ENCODE measurements at regions not wholly inside any gene's neighbourhood (a gene's known extent, or its start where the extent isn't known, plus 50 kb on each side); places are given as distances from the start of the nearest gene placed in this dataset.

GRCh38 chr3:117705011-117705410, 995.4 kb downstream of the TUSC7 start:
- Histone ChIP-seq H3K4me2 (ENCODE audit: insufficient read depth, low read length, poor library complexity, severe bottlenecking) (no peak overlapping the region), H2BK15ac (ENCODE audit: low read length) (no peak overlapping the region), H3K36me3 (replicated peaks in 1 of 2; ENCODE audit: control insufficient read depth in 2 of 2, insufficient read depth in 2 of 2, low read length in 2 of 2) (no peaks in the 10 kb centered on the region), H2BK120ac (ENCODE audit: low read depth, low read length) (no peak overlapping the region), H3K4ac (ENCODE audit: low read length) (no peak overlapping the region), H4K8ac (ENCODE audit: low read depth, low read length) (no peak overlapping the region), H2AK5ac (ENCODE audit: low read depth, low read length) (no peak overlapping the region), H3K79me1 (ENCODE audit: low read depth, low read length) (no peaks in the 10 kb centered on the region), H3K14ac (ENCODE audit: low read length) (no peak overlapping the region), H3K23ac (ENCODE audit: low read depth, low read length, poor library complexity) (no peak overlapping the region), H3K9me3 (replicated peaks in 1 of 2; ENCODE audit: control insufficient read depth in 2 of 2, insufficient read depth in 1 of 2, low read depth in 1 of 2, low read length in 2 of 2) (no peaks in the 10 kb centered on the region), H3K27ac (replicated peaks; ENCODE audit: low read length) (no peak overlapping the region), H2AFZ (ENCODE audit: low read length) (no peak overlapping the region), H2BK12ac (ENCODE audit: low read length) (no peak overlapping the region), H4K91ac (ENCODE audit: low read depth, low read length, poor library complexity) (no peak overlapping the region), H3K9ac (ENCODE audit: low read depth, low read length, poor library complexity) (no peak overlapping the region), H3K4me1 (ENCODE audit: control insufficient read depth in 2 of 2, insufficient read depth in 1 of 2, low read depth in 1 of 2, low read length in 2 of 2) (peaks cover 0 to 25% of the 10 kb centered on the region in 2 donors), H3K27me3 (ENCODE audit: control insufficient read depth in 3 of 3, insufficient read depth in 3 of 3, low read depth in 1 of 3, low read length in 3 of 3) (no peaks in the 10 kb centered on the region), H3K4me3 (ENCODE audit: low read length in 2 of 2) (no peak overlapping the region), H2BK5ac (ENCODE audit: low read length) (no peak overlapping the region), H3K18ac (ENCODE audit: low read length) (no peak overlapping the region)
- WGBS, 2 donors (ENCODE audit: extremely low coverage in 2 of 2, insufficient read length in 2 of 2, insufficient replicate concordance in 1 of 2) = no CpG with 5 or more reads among the region's 3 CpGs
- no peak for DNase-seq (ENCODE audit: low spot score)

- H3K27me3 ChIP-seq (ENCODE audit: control insufficient read depth in 3 of 3, insufficient read depth in 3 of 3, low read depth in 1 of 3, low read length in 3 of 3) = no peaks in the 10 kb centered on the region
- H3K18ac ChIP-seq (ENCODE audit: low read length) = no peak overlapping the region
- no peak overlapping the region for H2BK5ac ChIP-seq (ENCODE audit: low read length)
- H4K8ac ChIP-seq (ENCODE audit: low read depth, low read length) = no peak overlapping the region
- no peak for DNase-seq (ENCODE audit: low spot score)
- H3K36me3 ChIP-seq (replicated peaks in 1 of 2; ENCODE audit: control insufficient read depth in 2 of 2, insufficient read depth in 2 of 2, low read length in 2 of 2) = no peaks in the 10 kb centered on the region
- no peak overlapping the region for H2BK15ac ChIP-seq (ENCODE audit: low read length)
- no peaks in the 10 kb centered on the region for H3K9me3 ChIP-seq (replicated peaks in 1 of 2; ENCODE audit: control insufficient read depth in 2 of 2, insufficient read depth in 1 of 2, low read depth in 1 of 2, low read length in 2 of 2)
- H2BK12ac ChIP-seq (ENCODE audit: low read length) = no peak overlapping the region
- no peak overlapping the region for H3K4me2 ChIP-seq (ENCODE audit: insufficient read depth, low read length, poor library complexity, severe bottlenecking)
- WGBS, 2 donors (ENCODE audit: extremely low coverage in 2 of 2, insufficient read length in 2 of 2, insufficient replicate concordance in 1 of 2) = no CpG with 5 or more reads among the region's 1 CpG
- H3K14ac ChIP-seq (ENCODE audit: low read length) = no peak overlapping the region
- H3K4me3 ChIP-seq (ENCODE audit: low read length in 2 of 2) = no peak overlapping the region
- H3K4ac ChIP-seq (ENCODE audit: low read length) = no peak overlapping the region
- no peak overlapping the region for H2AK5ac ChIP-seq (ENCODE audit: low read depth, low read length)
- H3K79me1 ChIP-seq (ENCODE audit: low read depth, low read length) = no peaks in the 10 kb centered on the region
- H3K27ac ChIP-seq (replicated peaks; ENCODE audit: low read length) = no peak overlapping the region
- no peak overlapping the region for H3K23ac ChIP-seq (ENCODE audit: low read depth, low read length, poor library complexity)
- H4K91ac ChIP-seq (ENCODE audit: low read depth, low read length, poor library complexity) = no peak overlapping the region
- no peak overlapping the region for H3K9ac ChIP-seq (ENCODE audit: low read depth, low read length, poor library complexity)
- no peak overlapping the region for H2BK120ac ChIP-seq (ENCODE audit: low read depth, low read length)
- no peak overlapping the region for H2AFZ ChIP-seq (ENCODE audit: low read length)
- H3K4me1 ChIP-seq (ENCODE audit: control insufficient read depth in 2 of 2, insufficient read depth in 1 of 2, low read depth in 1 of 2, low read length in 2 of 2) = peaks cover 0 to 17% of the 10 kb centered on the region in 2 donors
Observed at GRCh38 chr3:117706037-117706436, 996.5 kb downstream of the TUSC7 start.

- Histone ChIP-seq H3K4me2 (ENCODE audit: insufficient read depth, low read length, poor library complexity, severe bottlenecking) (no peak overlapping the region), H3K4ac (ENCODE audit: low read length) (no peak overlapping the region), H2BK5ac (ENCODE audit: low read length) (no peak overlapping the region), H3K36me3 (replicated peaks in 1 of 2; ENCODE audit: control insufficient read depth in 2 of 2, insufficient read depth in 2 of 2, low read length in 2 of 2) (no peaks in the 10 kb centered on the region), H3K18ac (ENCODE audit: low read length) (no peak overlapping the region), H2AK5ac (ENCODE audit: low read depth, low read length) (no peak overlapping the region), H3K4me3 (ENCODE audit: low read length in 2 of 2) (no peak overlapping the region), H4K8ac (ENCODE audit: low read depth, low read length) (no peak overlapping the region), H3K27me3 (ENCODE audit: control insufficient read depth in 3 of 3, insufficient read depth in 3 of 3, low read depth in 1 of 3, low read length in 3 of 3) (no peaks in the 10 kb centered on the region), H3K9ac (ENCODE audit: low read depth, low read length, poor library complexity) (no peak overlapping the region), H3K9me3 (replicated peaks in 1 of 2; ENCODE audit: control insufficient read depth in 2 of 2, insufficient read depth in 1 of 2, low read depth in 1 of 2, low read length in 2 of 2) (no peaks in the 10 kb centered on the region), H2AFZ (ENCODE audit: low read length) (no peak overlapping the region), H3K4me1 (ENCODE audit: control insufficient read depth in 2 of 2, insufficient read depth in 1 of 2, low read depth in 1 of 2, low read length in 2 of 2) (peaks cover 0 to 10% of the 10 kb centered on the region in 2 donors), H2BK120ac (ENCODE audit: low read depth, low read length) (no peak overlapping the region), H3K23ac (ENCODE audit: low read depth, low read length, poor library complexity) (no peak overlapping the region), H3K14ac (ENCODE audit: low read length) (no peak overlapping the region), H2BK12ac (ENCODE audit: low read length) (no peak overlapping the region), H4K91ac (ENCODE audit: low read depth, low read length, poor library complexity) (no peak overlapping the region), H3K27ac (replicated peaks; ENCODE audit: low read length) (no peak overlapping the region), H3K79me1 (ENCODE audit: low read depth, low read length) (no peaks in the 10 kb centered on the region), H2BK15ac (ENCODE audit: low read length) (no peak overlapping the region)
- DNase-seq (ENCODE audit: low spot score) = no peak
- no CpG with 5 or more reads among the region's 2 CpGs for WGBS, 2 donors (ENCODE audit: extremely low coverage in 2 of 2, insufficient read length in 2 of 2, insufficient replicate concordance in 1 of 2)
Observed at GRCh38 chr3:117706756-117707155, 997.2 kb downstream of the TUSC7 start.

GRCh38 chr3:117708601-117709000, 999.0 kb downstream of the TUSC7 start:
- DNase-seq (ENCODE audit: low spot score) = no peak
- Histone ChIP-seq H2AK5ac (ENCODE audit: low read depth, low read length) (no peak overlapping the region), H2BK5ac (ENCODE audit: low read length) (no peak overlapping the region), H2AFZ (ENCODE audit: low read length) (no peak overlapping the region), H3K4me1 (ENCODE audit: control insufficient read depth in 2 of 2, insufficient read depth in 1 of 2, low read depth in 1 of 2, low read length in 2 of 2) (peaks cover 0 to 8% of the 10 kb centered on the region in 2 donors), H2BK120ac (ENCODE audit: low read depth, low read length) (no peak overlapping the region), H2BK12ac (ENCODE audit: low read length) (no peak overlapping the region), H3K36me3 (replicated peaks in 1 of 2; ENCODE audit: control insufficient read depth in 2 of 2, insufficient read depth in 2 of 2, low read length in 2 of 2) (no peaks in the 10 kb centered on the region), H3K23ac (ENCODE audit: low read depth, low read length, poor library complexity) (no peak overlapping the region), H4K8ac (ENCODE audit: low read depth, low read length) (no peak overlapping the region), H3K27me3 (ENCODE audit: control insufficient read depth in 3 of 3, insufficient read depth in 3 of 3, low read depth in 1 of 3, low read length in 3 of 3) (no peaks in the 10 kb centered on the region), H3K9me3 (replicated peaks in 1 of 2; ENCODE audit: control insufficient read depth in 2 of 2, insufficient read depth in 1 of 2, low read depth in 1 of 2, low read length in 2 of 2) (no peaks in the 10 kb centered on the region), H3K18ac (ENCODE audit: low read length) (no peak overlapping the region), H3K79me1 (ENCODE audit: low read depth, low read length) (no peaks in the 10 kb centered on the region), H2BK15ac (ENCODE audit: low read length) (no peak overlapping the region), H3K4ac (ENCODE audit: low read length) (no peak overlapping the region), H3K4me2 (ENCODE audit: insufficient read depth, low read length, poor library complexity, severe bottlenecking) (no peak overlapping the region), H3K9ac (ENCODE audit: low read depth, low read length, poor library complexity) (no peak overlapping the region), H4K91ac (ENCODE audit: low read depth, low read length, poor library complexity) (no peak overlapping the region), H3K27ac (replicated peaks; ENCODE audit: low read length) (no peak overlapping the region), H3K4me3 (ENCODE audit: low read length in 2 of 2) (no peak overlapping the region), H3K14ac (ENCODE audit: low read length) (no peak overlapping the region)
- no CpG with 5 or more reads among the region's 3 CpGs for WGBS, 2 donors (ENCODE audit: extremely low coverage in 2 of 2, insufficient read length in 2 of 2, insufficient replicate concordance in 1 of 2)

Data from neuronal stem cell (in vitro differentiated cells).